ENCODE measurements at regions not wholly inside any gene's neighbourhood (a gene's known extent, or its start where the extent isn't known, plus 50 kb on each side); places are given as distances from the start of the nearest gene placed in this dataset.

GRCh38 chr11:128018692-128019091, 568.7 kb downstream of the ETS1 start:
- whole genome bisulfite sequencing (ENCODE audit: insufficient coverage): 94% methylated on average over 4 of the region's 6 CpGs

GRCh38 chr11:128005562-128005961, 581.8 kb downstream of the ETS1 start:
- ChIA-PET CTCF (no interaction called here), POLR2A (no interaction called here)
- Histone ChIP-seq H4K20me1 (ENCODE audit: control insufficient read depth, insufficient read depth, low read length, poor library complexity, severe bottlenecking) (no peaks in the 10 kb centered on the region), H3K79me2 (ENCODE audit: control insufficient read depth, insufficient read depth, low read length) (no peaks in the 10 kb centered on the region), H3K4me3 (ENCODE audit: control extremely low read depth in 1 of 5, extremely low read depth in 1 of 5, insufficient read depth in 1 of 5, low read depth in 2 of 5, low read length in 4 of 5) (no peak overlapping the region), H3K4me1 (ENCODE audit: control insufficient read depth in 2 of 2, insufficient read depth in 2 of 2, low read length in 2 of 2) (no peaks in the 10 kb centered on the region), H3K4me2 (replicated peaks; ENCODE audit: low read depth, low read length, poor library complexity, severe bottlenecking) (no peak overlapping the region), H3K9me3 (ENCODE audit: control extremely low read depth in 1 of 3, control insufficient read depth in 2 of 3, insufficient read depth in 1 of 3, low read length in 2 of 3) (peaks cover 3 to 9% (median 4%) of the 10 kb centered on the region in 3 donors), H2AFZ (ENCODE audit: insufficient read depth, low read depth, low read length, poor library complexity, severe bottlenecking) (no peak overlapping the region), H3K36me3 (replicated peaks in 1 of 2; ENCODE audit: control extremely low read depth in 1 of 2, control insufficient read depth in 1 of 2, extremely low read depth in 1 of 2, insufficient read depth in 2 of 2, low read length in 1 of 2) (no peaks in the 10 kb centered on the region), H3K9ac (ENCODE audit: low read length) (no peak overlapping the region), H3K27ac (ENCODE audit: low read length in 2 of 2) (no peak overlapping the region), H3K27me3 (replicated peaks in 1 of 4; ENCODE audit: control extremely low read depth in 1 of 4, control insufficient read depth in 3 of 4, insufficient read depth in 4 of 4, low read length in 3 of 4) (peaks cover 0 to 18% (median 7%) of the 10 kb centered on the region in 4 experiments)
- intact Hi-C loops (cut with micrococcal nuclease): no loop called here
- Mint-ChIP-seq H3K9me3 (ENCODE audit: insufficient read depth) (no peaks in the 10 kb centered on the region), H3K27ac (no peak overlapping the region), H3K27me3 (peaks cover 35% of the 10 kb centered on the region), H3K4me1 (no peaks in the 10 kb centered on the region), H3K4me3 (no peak overlapping the region)
- WGBS (ENCODE audit: insufficient coverage): no CpG with 5 or more reads among the region's 2 CpGs
- TF ChIP-seq EZH2 (IDR thresholded peaks at IDR 0.05; ENCODE audit: borderline replicate concordance, insufficient read depth, low read depth, low read length, poor library complexity, severe bottlenecking): no peak
- no peak for TF ChIP-seq CTCF (IDR thresholded peaks at IDR 0.05)
- DNase-seq (no peak), ATAC-seq (ENCODE audit: low read depth) (no peak)

More at GRCh38 chr11:128018692-128019091, 568.7 kb downstream of the ETS1 start:
- H3K27ac Mint-ChIP-seq: no peak overlapping the region
- no peak overlapping the region for H3K4me3 ChIP-seq (ENCODE audit: control extremely low read depth in 1 of 5, extremely low read depth in 1 of 5, insufficient read depth in 1 of 5, low read depth in 2 of 5, low read length in 4 of 5)
- no peaks in the 10 kb centered on the region for H3K4me1 ChIP-seq (ENCODE audit: control insufficient read depth in 2 of 2, insufficient read depth in 2 of 2, low read length in 2 of 2)
- no peaks in the 10 kb centered on the region for H3K9me3 ChIP-seq (ENCODE audit: control extremely low read depth in 1 of 3, control insufficient read depth in 2 of 3, insufficient read depth in 1 of 3, low read length in 2 of 3)
- H3K27ac ChIP-seq (ENCODE audit: low read length in 2 of 2): no peak overlapping the region
- H3K79me2 ChIP-seq (ENCODE audit: control insufficient read depth, insufficient read depth, low read length): no peaks in the 10 kb centered on the region
- H3K27me3 Mint-ChIP-seq: peaks cover 16% of the 10 kb centered on the region
- no peak overlapping the region for H3K4me2 ChIP-seq (replicated peaks; ENCODE audit: low read depth, low read length, poor library complexity, severe bottlenecking)
- ChIA-PET POLR2A (no interaction called here), CTCF (interaction anchor here (1.4 to 1.6 kb wide), 2 partner anchors 11 to 12 kb away, joined by 3 to 5 read pairs; no protein-coding TSS in a partner anchor)
- ATAC-seq (ENCODE audit: low read depth) (no peak), DNase-seq (no peak)
- H3K4me3 Mint-ChIP-seq: no peak overlapping the region
- H3K36me3 ChIP-seq (replicated peaks in 1 of 2; ENCODE audit: control extremely low read depth in 1 of 2, control insufficient read depth in 1 of 2, extremely low read depth in 1 of 2, insufficient read depth in 2 of 2, low read length in 1 of 2): no peaks in the 10 kb centered on the region
- TF ChIP-seq EZH2 (IDR thresholded peaks at IDR 0.05; ENCODE audit: borderline replicate concordance, insufficient read depth, low read depth, low read length, poor library complexity, severe bottlenecking) (no peak), CTCF (IDR thresholded peaks at IDR 0.05) (no peak)
- H4K20me1 ChIP-seq (ENCODE audit: control insufficient read depth, insufficient read depth, low read length, poor library complexity, severe bottlenecking): no peaks in the 10 kb centered on the region
- H3K4me1 Mint-ChIP-seq: no peaks in the 10 kb centered on the region
- no peak overlapping the region for H3K9ac ChIP-seq (ENCODE audit: low read length)
- H3K9me3 Mint-ChIP-seq (ENCODE audit: insufficient read depth): no peaks in the 10 kb centered on the region
- no peak overlapping the region for H2AFZ ChIP-seq (ENCODE audit: insufficient read depth, low read depth, low read length, poor library complexity, severe bottlenecking)
- intact Hi-C loops (cut with micrococcal nuclease): no loop called here
- H3K27me3 ChIP-seq (replicated peaks in 1 of 4; ENCODE audit: control extremely low read depth in 1 of 4, control insufficient read depth in 3 of 4, insufficient read depth in 4 of 4, low read length in 3 of 4): no peaks in the 10 kb centered on the region

Measured in B cell (primary cell).